Activated B cell treated with CpG ODN at 0.5 μM for 24 hours (primary cell): ENCODE measurements at regions not wholly inside any gene's neighbourhood (a gene's known extent, or its start where the extent isn't known, plus 50 kb on each side); places are given as distances from the start of the nearest gene placed in this dataset.

ENCODE experiments used
- ATAC-seq: fragments of 200-7000 bp; cut with Tn5 transposase; one replicate; pipeline ENCODE4 v1.10.0; 2021; ENCODE audit warnings: low read depth, mild to moderate bottlenecking, moderate library complexity
- CTCF ChIA-PET: fragments of 350-600 bp; sonication (Branson Sonifier 250); formaldehyde crosslinking; loops from one replicate; lab custom pipeline; 2021; ENCODE audit warnings: antibody characterized with exemption; lab: Charles Lee
- POLR2A ChIA-PET: fragments of 350-600 bp; sonication (Branson Sonifier 250); formaldehyde crosslinking; loops from one replicate; lab custom pipeline; 2021; ENCODE audit warnings: antibody characterized with exemption; lab: Charles Lee
- DNase-seq: peaks from one replicate; pipeline ENCODE4 v3.0.0; 2022
- H3K27ac Mint-ChIP-seq: one replicate; pipeline ENCODE4 v1.8.0; 2020; ENCODE audit warnings: mixed read lengths
- H3K27me3 Mint-ChIP-seq: one replicate; pipeline ENCODE4 v1.8.0; 2021; ENCODE audit warnings: mixed read lengths
- H3K36me3 Mint-ChIP-seq: one replicate; pipeline ENCODE4 v1.8.0; 2021; ENCODE audit warnings: low read depth, mixed read lengths
- H3K4me1 Mint-ChIP-seq: one replicate; pipeline ENCODE4 v1.8.0; 2021; ENCODE audit warnings: mixed read lengths
- H3K4me3 Mint-ChIP-seq: one replicate; pipeline ENCODE4 v1.8.0; 2020; ENCODE audit warnings: mild to moderate bottlenecking, mixed read lengths
- H3K9me3 Mint-ChIP-seq: one replicate; pipeline ENCODE4 v1.8.0; 2020; ENCODE audit warnings: mixed read lengths
- CTCF ChIP-seq: fragments of 200-600 bp; IDR thresholded peaks from one replicate; pipeline ENCODE4 v1.8.0; 2022; ENCODE audit warnings: antibody characterized with exemption, mild to moderate bottlenecking
- intact Hi-C: fragments of 100-400 bp; cut with micrococcal nuclease; formaldehyde crosslinking; loops from one replicate; pipeline ENCODE4 v1.15.1; 2024

GRCh38 chr10:78186572-78186971 lies 152.9 kb downstream of the RPS24 start:
- ChIA-PET CTCF (no interaction called here), POLR2A (no interaction called here)
- no peaks in the 10 kb centered on the region for H3K27me3 Mint-ChIP-seq
- H3K9me3 Mint-ChIP-seq: no peaks in the 10 kb centered on the region
- H3K27ac Mint-ChIP-seq: no peak overlapping the region
- H3K4me1 Mint-ChIP-seq: no peaks in the 10 kb centered on the region
- no peak for TF ChIP-seq CTCF
- ATAC-seq (no peak), DNase-seq (no peak)
- H3K36me3 Mint-ChIP-seq: no peaks in the 10 kb centered on the region
- intact Hi-C loops: no loop called here
- no peak overlapping the region for H3K4me3 Mint-ChIP-seq

GRCh38 chr10:78187371-78187770 lies 153.7 kb downstream of the RPS24 start:
- DNase-seq (no peak), ATAC-seq (no peak)
- no peak overlapping the region for H3K27ac Mint-ChIP-seq
- no peak for TF ChIP-seq CTCF
- intact Hi-C loops: no loop called here
- H3K27me3 Mint-ChIP-seq: no peaks in the 10 kb centered on the region
- H3K4me1 Mint-ChIP-seq: no peaks in the 10 kb centered on the region
- H3K4me3 Mint-ChIP-seq: no peak overlapping the region
- peaks cover under 1% of the 10 kb centered on the region for H3K9me3 Mint-ChIP-seq
- no peaks in the 10 kb centered on the region for H3K36me3 Mint-ChIP-seq
- ChIA-PET POLR2A (no interaction called here), CTCF (no interaction called here)

GRCh38 chr10:78188446-78188845 lies 154.8 kb downstream of the RPS24 start:
- H3K4me1 Mint-ChIP-seq: no peaks in the 10 kb centered on the region
- peaks cover 9% of the 10 kb centered on the region for H3K9me3 Mint-ChIP-seq
- ChIA-PET POLR2A (interaction anchor here (0.6 kb wide), 1 partner anchor 750 kb away, joined by 8 read pairs; no protein-coding TSS in a partner anchor), CTCF (no interaction called here)
- DNase-seq (no peak), ATAC-seq (no peak)
- intact Hi-C loops: no loop called here
- no peak for TF ChIP-seq CTCF
- H3K36me3 Mint-ChIP-seq: no peaks in the 10 kb centered on the region
- no peak overlapping the region for H3K27ac Mint-ChIP-seq
- H3K27me3 Mint-ChIP-seq: no peaks in the 10 kb centered on the region
- no peak overlapping the region for H3K4me3 Mint-ChIP-seq

- DNase-seq (no peak), ATAC-seq (no peak)
- CTCF ChIA-PET: no interaction called here
- no peaks in the 10 kb centered on the region for H3K36me3 Mint-ChIP-seq
- no peaks in the 10 kb centered on the region for H3K4me1 Mint-ChIP-seq
- H3K27me3 Mint-ChIP-seq: peaks cover 3% of the 10 kb centered on the region
- intact Hi-C loops: no loop called here
- no peak overlapping the region for H3K4me3 Mint-ChIP-seq
- H3K27ac Mint-ChIP-seq: no peak overlapping the region
- TF ChIP-seq CTCF: no peak
- H3K9me3 Mint-ChIP-seq: peaks cover 10% of the 10 kb centered on the region
- POLR2A ChIA-PET: no interaction called here
These were observed 156.6 kb downstream of the RPS24 start for GRCh38 chr10:78190051-78190825.

GRCh38 chr10:78191301-78191700 lies 157.6 kb downstream of the RPS24 start:
- Mint-ChIP-seq H3K27ac (no peak overlapping the region), H3K4me3 (no peak overlapping the region), H3K36me3 (no peaks in the 10 kb centered on the region), H3K4me1 (no peaks in the 10 kb centered on the region), H3K27me3 (peaks cover 3% of the 10 kb centered on the region), H3K9me3 (peaks cover 10% of the 10 kb centered on the region)
- no peak for ATAC-seq
- ChIA-PET POLR2A (no interaction called here), CTCF (no interaction called here)
- no peak for TF ChIP-seq CTCF
- no peak for DNase-seq
- intact Hi-C loops: no loop called here
